ENCODE measurements at regions not wholly inside any gene's neighbourhood (a gene's known extent, or its start where the extent isn't known, plus 50 kb on each side); places are given as distances from the start of the nearest gene placed in this dataset.

GRCh38 chr13:70505809-70506208 lies 397.6 kb upstream of the KLHL1 start:
- no peak for TF ChIP-seq ZFX (IDR thresholded peaks at IDR 0.05; ENCODE audit: borderline replicate concordance)
- TF ChIP-seq CTCF (IDR thresholded peaks at IDR 0.05), result no peak
- no peak overlapping the region for H3K27ac ChIP-seq

DNA sequence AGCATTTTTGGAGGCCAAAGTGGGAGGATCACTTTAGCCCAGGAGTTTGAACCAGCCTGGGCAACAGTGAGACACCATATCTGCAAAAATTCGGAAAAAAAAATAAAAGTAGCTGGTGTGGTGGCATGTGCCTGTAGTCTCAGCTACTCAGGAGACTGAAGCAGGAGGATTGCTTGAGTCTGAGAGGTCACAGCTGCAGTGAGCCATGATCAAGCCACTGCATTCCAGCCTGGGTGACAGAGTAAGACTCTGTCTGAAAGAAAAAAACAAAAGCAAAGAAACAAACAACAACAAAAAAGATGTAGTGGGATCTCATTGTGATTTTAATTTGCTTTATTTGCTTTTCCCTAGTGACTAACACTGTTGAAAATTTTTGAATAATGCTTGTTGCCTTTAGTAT lies 394.7 kb upstream of the KLHL1 start:
- TF ChIP-seq CTCF (IDR thresholded peaks at IDR 0.05), result no peak
- no peak for TF ChIP-seq ZFX (IDR thresholded peaks at IDR 0.05; ENCODE audit: borderline replicate concordance)
- no peak overlapping the region for H3K27ac ChIP-seq

- no peak for TF ChIP-seq ZFX (IDR thresholded peaks at IDR 0.05; ENCODE audit: borderline replicate concordance)
- no peak for TF ChIP-seq CTCF (IDR thresholded peaks at IDR 0.05)
- no peak overlapping the region for H3K27ac ChIP-seq
Measured at GRCh38 chr13:70490320-70490935, 382.2 kb upstream of the KLHL1 start.

GRCh38 chr13:70484931-70485330 lies 376.7 kb upstream of the KLHL1 start:
- TF ChIP-seq CTCF (IDR thresholded peaks at IDR 0.05) (no peak), ZFX (IDR thresholded peaks at IDR 0.05; ENCODE audit: borderline replicate concordance) (no peak)
- no peak overlapping the region for H3K27ac ChIP-seq

DNA sequence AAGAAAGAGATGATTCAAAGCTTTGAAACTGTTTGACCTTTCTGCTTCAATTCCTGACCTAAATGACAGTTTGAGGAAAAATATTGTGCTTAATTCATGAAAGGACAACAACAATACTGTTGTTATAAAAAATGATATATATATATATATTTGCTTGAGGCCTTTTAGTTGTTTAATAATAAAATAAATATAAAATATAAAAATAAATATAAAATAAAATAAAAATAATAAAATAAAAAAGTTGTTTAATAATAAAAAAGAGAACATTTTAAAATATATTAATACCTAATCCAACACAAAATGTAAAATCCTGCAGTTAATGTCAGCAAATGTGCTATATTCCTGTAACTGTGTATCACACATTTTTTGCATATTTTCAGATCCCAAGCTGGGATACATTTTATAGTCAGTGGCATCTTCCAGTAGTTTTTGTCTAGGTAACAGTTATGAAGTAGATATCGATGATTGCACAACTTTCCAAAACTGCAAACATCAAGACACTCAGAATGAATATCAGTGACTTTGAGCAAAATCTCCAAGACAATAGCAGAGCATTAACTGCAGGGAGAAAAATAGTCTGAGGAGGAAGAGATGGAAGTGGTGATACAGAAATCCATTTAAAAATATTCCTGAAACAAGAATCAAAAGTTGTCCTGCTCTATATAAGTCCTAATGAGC lies 375.5 kb upstream of the KLHL1 start:
- no peak for TF ChIP-seq ZFX (IDR thresholded peaks at IDR 0.05; ENCODE audit: borderline replicate concordance)
- no peak overlapping the region for H3K27ac ChIP-seq

DNA sequence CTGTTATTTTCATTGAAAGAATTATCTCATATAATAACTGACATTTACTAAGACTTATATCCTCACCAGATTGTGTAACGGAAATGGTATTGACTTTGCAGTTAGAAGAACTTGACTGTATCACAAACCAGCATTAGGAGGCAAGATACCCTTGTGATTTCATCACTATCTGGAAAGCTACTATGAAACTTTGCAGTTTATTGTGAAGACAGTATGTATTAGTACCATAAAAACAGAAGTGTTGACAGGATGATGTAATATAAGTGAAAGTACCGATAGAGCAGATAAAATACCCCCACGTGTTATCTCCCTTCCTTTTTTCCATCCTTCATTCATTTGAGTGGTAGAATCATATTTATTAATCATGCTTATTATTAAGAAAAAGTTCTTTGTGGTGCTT lies 365.7 kb upstream of the KLHL1 start:
- H3K27ac ChIP-seq, result no peak overlapping the region
- TF ChIP-seq CTCF (IDR thresholded peaks at IDR 0.05) (no peak), ZFX (IDR thresholded peaks at IDR 0.05; ENCODE audit: borderline replicate concordance) (no peak)

DNA sequence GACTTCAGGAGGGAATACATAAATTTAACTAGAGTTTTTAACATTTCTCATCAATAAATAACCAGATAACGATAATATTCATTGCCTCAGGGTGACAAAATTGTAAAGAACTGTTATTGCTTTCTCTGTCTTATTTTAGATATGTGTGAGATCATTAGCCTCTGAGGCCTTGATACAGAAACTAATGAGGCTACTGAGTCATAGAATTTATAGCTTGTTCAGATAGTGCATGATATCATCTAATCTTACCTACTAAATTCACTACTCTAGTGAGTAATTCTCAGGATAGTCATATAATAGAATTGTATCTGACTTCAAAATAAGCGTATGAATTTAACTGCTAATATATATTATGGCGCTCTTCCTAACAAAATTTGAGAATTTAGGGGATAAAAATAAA lies 360.8 kb upstream of the KLHL1 start:
- TF ChIP-seq CTCF (IDR thresholded peaks at IDR 0.05) (no peak), ZFX (IDR thresholded peaks at IDR 0.05; ENCODE audit: borderline replicate concordance) (no peak)
- H3K27ac ChIP-seq, result no peak overlapping the region
